Skeletal muscle tissue (tissue), 3 donors: ENCODE measurements at regions not wholly inside any gene's neighbourhood (a gene's known extent, or its start where the extent isn't known, plus 50 kb on each side); places are given as distances from the start of the nearest gene placed in this dataset.

ENCODE experiments used
- H3K27ac ChIP-seq: one replicate; pipeline ENCODE4 v1.7.0; 2013; ENCODE audit warnings: mild to moderate bottlenecking, low read depth, low read length, inconsistent platforms
- H3K27me3 ChIP-seq, 3 donors: one replicate each; pipeline ENCODE4 v1.7.0; 2013; ENCODE audit warnings: low read length in 3 of 3; ENCODE audit not compliant: control insufficient read depth in 3 of 3, insufficient read depth in 3 of 3
- H3K36me3 ChIP-seq, 3 donors: one replicate each; pipeline ENCODE4 v1.7.0; 2013; ENCODE audit warnings: low read length in 3 of 3; ENCODE audit not compliant: control insufficient read depth in 3 of 3, insufficient read depth in 3 of 3
- H3K4me1 ChIP-seq, 3 donors: one replicate each; pipeline ENCODE4 v1.7.0; 2013; ENCODE audit warnings: low read length in 3 of 3, mild to moderate bottlenecking in 3 of 3; ENCODE audit not compliant: control insufficient read depth in 3 of 3, insufficient read depth in 3 of 3
- H3K4me3 ChIP-seq, 3 donors: one replicate each; pipeline ENCODE4 v1.7.0; 2013; ENCODE audit warnings: low read length in 3 of 3
- H3K9ac ChIP-seq, 3 donors: one replicate each; pipeline ENCODE4 v1.7.0; 2013; ENCODE audit warnings: low read length in 3 of 3, mild to moderate bottlenecking in 3 of 3, moderate library complexity in 2 of 3, low read depth in 1 of 3
- H3K9me3 ChIP-seq, 3 donors: one replicate each; pipeline ENCODE4 v1.7.0; 2013; ENCODE audit warnings: low read length in 3 of 3; ENCODE audit not compliant: control insufficient read depth in 3 of 3
- donor health status: Osteomylitis.

DNA sequence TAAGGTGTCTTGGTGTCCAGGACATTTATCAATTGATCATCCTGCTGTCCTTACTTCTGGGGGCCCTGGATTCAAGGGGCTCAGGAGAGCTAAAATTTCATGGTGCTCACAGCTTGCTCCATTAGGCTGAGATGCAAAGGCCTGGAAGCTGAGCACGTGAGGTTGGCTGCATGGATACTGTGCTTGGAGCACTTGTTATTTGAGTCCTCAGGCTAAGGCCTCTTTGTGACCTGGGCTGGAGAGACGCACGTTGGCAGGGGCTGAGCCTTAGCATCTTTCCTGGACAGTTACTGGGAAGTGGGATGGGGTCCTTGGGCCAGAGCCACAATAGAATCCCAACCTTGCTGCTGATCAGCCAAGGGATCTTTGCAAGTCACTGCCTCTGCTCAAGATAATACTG lies 151.2 kb upstream of the HS6ST1 start:
- Histone ChIP-seq H3K4me3 (peak overlapping the region in 1 of 3 donors; percentile 36), H3K9me3 (peaks cover 11 to 16% (median 16%) of the 10 kb centered on the region in 3 donors)

DNA sequence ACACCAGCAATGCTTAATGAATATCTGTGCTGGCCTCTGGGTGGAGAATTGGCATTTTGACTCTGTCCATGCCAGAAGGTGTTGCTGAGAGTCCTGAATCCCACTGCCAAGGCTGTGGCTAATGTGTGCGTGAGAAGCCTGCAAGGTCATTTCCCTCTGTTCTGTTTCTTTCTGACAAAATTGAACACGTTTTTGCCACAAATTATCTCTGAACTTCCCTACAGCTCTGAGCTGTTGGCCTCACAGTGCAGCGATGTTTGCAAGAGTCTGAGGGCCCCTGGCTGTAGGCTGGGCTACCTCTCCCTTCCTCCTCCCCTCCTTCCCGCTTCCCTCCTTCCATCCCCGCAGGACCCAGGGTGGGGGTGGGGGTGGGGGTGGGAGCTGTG lies 154.1 kb upstream of the HS6ST1 start:
- Histone ChIP-seq H3K9me3 (peaks cover 11 to 16% (median 16%) of the 10 kb centered on the region in 3 donors), H3K4me1 (peaks cover 11 to 16% (median 13%) of the 10 kb centered on the region in 3 donors), H3K27me3 (peaks cover 3 to 20% (median 5%) of the 10 kb centered on the region in 3 donors), H3K36me3 (no peaks in the 10 kb centered on the region), H3K9ac (no peak overlapping the region), H3K27ac (no peak overlapping the region), H3K4me3 (no peak overlapping the region)

More for the DNA sequence above, 151.2 kb upstream of the HS6ST1 start:
- Histone ChIP-seq H3K4me1 (peaks cover 16 to 27% (median 18%) of the 10 kb centered on the region in 3 donors), H3K36me3 (no peaks in the 10 kb centered on the region), H3K9ac (no peak overlapping the region), H3K27me3 (peaks cover 0 to 17% (median 3%) of the 10 kb centered on the region in 3 donors), H3K27ac (no peak overlapping the region)

DNA sequence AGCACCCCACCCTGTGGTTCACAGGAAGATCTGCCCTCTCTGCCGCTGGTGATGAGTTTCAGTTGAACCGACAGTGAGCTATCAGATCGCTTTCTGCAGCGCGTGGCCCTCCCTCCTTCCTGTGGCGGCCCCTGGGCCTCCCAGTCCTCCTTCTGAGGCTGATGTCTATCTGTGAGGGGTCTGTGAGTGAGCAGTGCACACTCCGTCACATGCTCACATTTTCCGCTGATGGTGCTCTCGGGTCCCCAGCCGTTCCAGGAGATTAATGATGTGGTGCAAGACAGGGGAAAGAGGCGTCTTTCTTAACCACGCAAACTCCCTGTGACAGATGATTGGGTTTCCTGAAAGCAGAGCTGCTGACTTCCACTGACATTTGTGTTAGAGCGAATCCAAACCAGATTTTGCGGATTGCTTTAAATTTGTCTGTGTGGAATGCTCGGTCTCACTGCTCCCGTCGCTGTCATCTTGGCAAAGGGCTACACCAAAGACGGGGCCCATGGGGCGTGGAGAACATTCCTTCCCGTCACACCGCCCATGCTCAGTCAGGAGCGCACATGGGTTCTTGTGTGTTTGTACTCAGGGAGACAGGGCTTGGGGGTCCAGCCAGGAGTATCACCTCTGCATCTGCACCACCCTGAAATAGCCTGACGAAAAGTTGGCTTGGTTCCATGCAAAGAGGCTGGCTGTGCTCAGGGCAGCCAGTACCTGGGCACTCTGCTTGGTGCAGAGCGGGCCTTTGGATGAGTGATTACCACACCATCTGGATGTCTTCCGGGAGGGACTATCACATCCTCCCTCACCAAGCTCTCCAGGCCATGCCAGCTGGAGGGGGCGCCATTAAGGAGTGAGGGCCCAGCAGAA lies 154.7 kb upstream of the HS6ST1 start:
- no peak overlapping the region for H3K27ac ChIP-seq
- peaks cover 11 to 16% (median 16%) of the 10 kb centered on the region in 3 donors for H3K9me3 ChIP-seq
- peaks cover 11 to 16% (median 13%) of the 10 kb centered on the region in 3 donors for H3K4me1 ChIP-seq
- H3K9ac ChIP-seq, result peak overlapping the region in 1 of 3 donors; percentile 45
- no peaks in the 10 kb centered on the region for H3K36me3 ChIP-seq
- H3K4me3 ChIP-seq, result peak overlapping the region; percentile 40 to 42 (median 41)
- peaks cover 3 to 20% (median 5%) of the 10 kb centered on the region in 3 donors for H3K27me3 ChIP-seq

DNA sequence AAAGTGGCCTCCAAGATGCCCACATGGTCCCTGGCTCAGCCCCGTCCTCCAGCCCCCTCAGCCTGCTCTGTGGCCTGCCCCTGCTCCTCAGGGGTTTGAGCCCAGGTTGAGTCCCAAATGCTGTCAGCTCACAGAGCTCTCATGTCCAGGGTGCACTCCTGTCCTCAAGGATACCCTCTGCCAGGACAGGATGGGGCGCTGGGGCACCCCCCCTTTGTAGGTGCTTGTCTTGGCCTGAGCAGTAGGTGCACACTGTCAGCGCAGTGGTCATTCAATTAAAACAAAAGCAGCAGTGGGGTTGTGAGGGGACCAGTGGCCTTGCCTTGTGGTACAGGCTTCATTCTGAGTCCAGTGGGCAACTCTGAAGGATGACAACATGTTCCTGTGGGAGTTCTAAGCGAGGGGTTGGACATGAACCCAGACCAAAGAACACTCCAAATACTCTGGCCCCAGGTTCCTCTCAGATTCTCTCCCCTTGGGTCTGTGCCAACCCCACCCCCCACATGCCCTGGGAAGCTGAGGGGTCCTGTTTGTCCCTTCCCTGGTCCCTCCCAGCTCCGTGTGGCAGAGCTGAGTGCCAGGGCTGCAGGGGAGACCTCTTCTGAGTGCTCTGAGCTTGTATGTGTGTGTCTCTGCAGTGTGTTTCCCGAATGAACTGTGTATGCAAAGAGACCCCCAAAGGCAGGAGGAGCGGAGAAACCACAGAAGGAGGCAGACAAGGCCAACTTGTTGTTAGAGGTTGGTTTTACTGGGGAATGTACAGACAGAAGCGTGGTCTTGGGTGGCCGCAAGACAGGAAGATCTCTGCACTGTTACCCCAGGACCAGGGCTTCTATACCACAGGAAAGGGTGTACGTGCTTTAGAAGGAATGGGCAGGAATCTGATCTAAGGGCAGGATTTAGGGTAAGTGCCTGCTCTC lies 155.6 kb upstream of the HS6ST1 start:
- peaks cover 3 to 20% (median 5%) of the 10 kb centered on the region in 3 donors for H3K27me3 ChIP-seq
- H3K27ac ChIP-seq, result no peak overlapping the region
- H3K9me3 ChIP-seq, result peaks cover 7 to 13% (median 9%) of the 10 kb centered on the region in 3 donors
- no peak overlapping the region for H3K9ac ChIP-seq
- H3K4me1 ChIP-seq, result peaks cover 11 to 16% (median 13%) of the 10 kb centered on the region in 3 donors
- no peak overlapping the region for H3K4me3 ChIP-seq
- no peaks in the 10 kb centered on the region for H3K36me3 ChIP-seq

DNA sequence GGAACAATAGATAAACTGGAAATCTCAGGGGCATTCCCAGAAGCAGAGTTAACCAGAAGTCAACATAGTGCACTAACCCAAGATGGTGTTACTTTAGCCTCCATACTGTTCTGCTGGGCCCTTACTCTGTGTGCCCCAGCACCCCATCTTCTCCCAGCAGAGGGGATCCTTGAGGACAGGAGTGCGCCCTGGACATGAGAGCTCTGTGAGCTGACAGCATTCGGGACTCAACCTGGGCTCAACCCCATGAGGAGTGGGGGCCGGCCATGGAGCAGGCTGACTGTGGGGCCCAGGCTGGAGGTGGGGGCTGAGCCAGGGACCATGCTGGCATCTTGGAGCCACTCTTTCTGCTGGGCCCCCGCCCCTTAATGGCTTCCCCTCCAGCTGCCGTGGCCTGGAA lies 156.3 kb upstream of the HS6ST1 start:
- no peak overlapping the region for H3K27ac ChIP-seq
- H3K27me3 ChIP-seq, result peaks cover 3 to 20% (median 5%) of the 10 kb centered on the region in 3 donors
- H3K4me3 ChIP-seq, result no peak overlapping the region
- H3K4me1 ChIP-seq, result peaks cover 11 to 16% (median 13%) of the 10 kb centered on the region in 3 donors
- no peaks in the 10 kb centered on the region for H3K36me3 ChIP-seq
- no peak overlapping the region for H3K9ac ChIP-seq
- peaks cover under 1 to 8% (median 2%) of the 10 kb centered on the region in 3 donors for H3K9me3 ChIP-seq

DNA sequence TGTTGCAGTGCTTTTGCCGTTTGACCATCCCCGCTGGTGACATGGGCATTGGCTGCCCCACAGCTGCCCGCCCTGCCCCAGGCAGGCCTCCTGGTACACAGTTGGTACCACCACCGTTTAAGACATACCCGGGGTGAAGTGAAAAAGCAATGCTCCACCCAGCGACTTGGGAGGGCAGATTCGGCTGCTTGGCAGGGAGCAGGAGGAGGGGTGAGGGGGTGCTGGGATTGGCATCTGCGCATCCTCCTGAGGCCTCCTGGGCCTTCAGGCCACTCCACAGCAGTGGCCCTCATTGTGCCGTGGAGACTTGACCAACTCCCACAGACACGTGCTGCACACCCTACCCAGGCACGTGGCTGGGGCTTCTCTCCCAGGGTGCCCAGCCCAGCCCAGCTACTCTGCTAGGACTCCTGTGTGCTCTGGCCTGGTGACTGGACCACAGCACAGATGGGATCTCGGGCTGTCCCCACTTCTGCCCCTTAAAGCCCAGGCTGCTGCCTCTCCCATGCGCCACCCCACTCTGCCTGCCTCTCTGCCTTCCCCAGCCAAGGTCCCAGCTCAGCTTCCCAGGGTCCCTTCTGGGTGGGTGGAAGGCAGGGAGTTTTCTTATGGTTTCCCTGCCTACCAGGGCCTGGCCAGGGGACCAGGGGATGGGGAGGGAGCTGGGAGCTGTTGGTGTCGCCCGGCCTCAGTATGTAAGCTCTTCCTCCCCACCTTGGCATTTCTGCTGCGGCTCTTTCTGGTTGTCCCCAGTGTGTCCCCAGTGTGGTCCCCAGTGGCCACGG lies 157.0 kb upstream of the HS6ST1 start:
- Histone ChIP-seq H3K4me1 (peaks cover 11 to 16% (median 13%) of the 10 kb centered on the region in 3 donors), H3K9me3 (peaks cover 0 to 2% (median 0%) of the 10 kb centered on the region in 3 donors), H3K4me3 (no peak overlapping the region), H3K27ac (no peak overlapping the region), H3K36me3 (no peaks in the 10 kb centered on the region), H3K9ac (no peak overlapping the region), H3K27me3 (peaks cover 3 to 20% (median 5%) of the 10 kb centered on the region in 3 donors)

DNA sequence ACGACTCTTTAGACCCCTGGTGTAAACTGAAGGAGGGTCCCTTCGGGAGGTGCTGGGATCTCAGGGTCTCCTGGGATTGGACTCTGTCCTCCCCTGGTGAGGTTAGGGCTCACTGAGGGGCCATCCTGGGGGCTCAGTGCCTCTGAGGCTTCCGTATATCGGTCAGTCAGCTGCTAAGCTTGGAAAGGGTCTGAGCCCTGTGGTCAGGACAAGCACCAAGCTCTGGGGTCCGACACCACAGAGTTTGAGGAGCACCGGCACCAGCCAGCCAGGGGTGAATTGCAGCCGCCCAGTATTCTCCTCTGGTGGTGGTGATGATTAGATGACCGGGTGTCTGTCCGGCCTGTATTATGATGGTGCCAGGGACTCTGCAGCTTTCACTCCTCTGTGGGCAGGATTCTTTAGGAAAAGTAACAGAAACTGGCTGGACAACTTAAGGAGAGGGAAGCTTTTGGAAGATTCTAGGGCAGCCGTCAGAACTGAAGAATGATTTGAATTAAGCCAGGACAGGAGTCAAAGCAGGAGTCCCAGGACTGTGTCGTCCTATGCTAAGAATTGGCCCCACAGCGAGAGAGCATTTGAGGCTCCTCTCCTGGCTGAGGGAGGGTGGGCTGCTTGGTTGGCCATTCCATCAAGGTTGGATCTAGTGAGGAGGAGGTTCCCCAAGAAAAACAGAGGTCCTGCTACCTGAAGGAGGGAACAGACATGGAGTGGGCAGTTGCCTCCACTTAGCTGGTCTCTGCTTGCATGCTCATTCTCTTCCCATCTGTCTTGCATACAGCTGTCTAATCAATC lies 158.6 kb upstream of the HS6ST1 start:
- no peak overlapping the region for H3K9ac ChIP-seq
- H3K27me3 ChIP-seq, result peaks cover 3 to 18% (median 5%) of the 10 kb centered on the region in 3 donors
- no peak overlapping the region for H3K27ac ChIP-seq
- no peaks in the 10 kb centered on the region for H3K9me3 ChIP-seq
- no peaks in the 10 kb centered on the region for H3K36me3 ChIP-seq
- peaks cover 11 to 16% (median 13%) of the 10 kb centered on the region in 3 donors for H3K4me1 ChIP-seq
- H3K4me3 ChIP-seq, result no peak overlapping the region

DNA sequence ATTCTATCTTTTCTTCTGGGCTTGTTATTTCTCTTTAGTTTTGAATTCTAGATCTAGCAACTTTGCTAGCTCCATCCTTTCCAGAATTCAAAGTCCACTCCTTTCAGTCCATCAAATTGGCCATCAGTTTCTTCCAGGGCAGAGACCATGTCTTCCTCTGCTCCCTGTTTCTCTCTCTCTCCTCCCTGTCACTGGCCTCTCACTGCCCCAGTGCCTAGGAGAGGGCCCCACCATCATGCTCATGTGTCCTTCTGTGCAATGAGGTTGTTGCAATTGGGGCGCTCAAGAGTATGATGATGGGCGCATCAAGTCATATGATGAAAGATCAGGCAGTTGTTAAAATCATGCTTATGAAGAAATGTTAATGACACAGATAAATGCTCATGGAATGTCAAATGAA lies 159.2 kb upstream of the HS6ST1 start:
- H3K27ac ChIP-seq, result no peak overlapping the region
- H3K9me3 ChIP-seq, result no peaks in the 10 kb centered on the region
- H3K27me3 ChIP-seq, result peaks cover 3 to 17% (median 5%) of the 10 kb centered on the region in 3 donors
- no peak overlapping the region for H3K9ac ChIP-seq
- H3K4me1 ChIP-seq, result peaks cover 11 to 12% (median 11%) of the 10 kb centered on the region in 3 donors
- no peak overlapping the region for H3K4me3 ChIP-seq
- H3K36me3 ChIP-seq, result no peaks in the 10 kb centered on the region
